Erythroblast (primary cell): ENCODE measurements at regions not wholly inside any gene's neighbourhood (a gene's known extent, or its start where the extent isn't known, plus 50 kb on each side); places are given as distances from the start of the nearest gene placed in this dataset.

Experiments used
- GATA1 ChIP-seq: IDR thresholded peaks from 2 replicates; pipeline ENCODE4 v1.6.1; 2011; ENCODE audit warnings: low read depth, mild to moderate bottlenecking, control low read depth, low read length, moderate library complexity
- POLR2A ChIP-seq: IDR thresholded peaks from 2 replicates; pipeline ENCODE4 v1.6.1; 2011; ENCODE audit warnings: mild to moderate bottlenecking, low read length

GRCh38 chr12:46693034-46693433 lies 132.8 kb downstream of the SLC38A4 start:
- TF ChIP-seq POLR2A (no peak), GATA1 (no peak)
